ENCODE measurements at regions not wholly inside any gene's neighbourhood (a gene's known extent, or its start where the extent isn't known, plus 50 kb on each side); places are given as distances from the start of the nearest gene placed in this dataset.

DNA sequence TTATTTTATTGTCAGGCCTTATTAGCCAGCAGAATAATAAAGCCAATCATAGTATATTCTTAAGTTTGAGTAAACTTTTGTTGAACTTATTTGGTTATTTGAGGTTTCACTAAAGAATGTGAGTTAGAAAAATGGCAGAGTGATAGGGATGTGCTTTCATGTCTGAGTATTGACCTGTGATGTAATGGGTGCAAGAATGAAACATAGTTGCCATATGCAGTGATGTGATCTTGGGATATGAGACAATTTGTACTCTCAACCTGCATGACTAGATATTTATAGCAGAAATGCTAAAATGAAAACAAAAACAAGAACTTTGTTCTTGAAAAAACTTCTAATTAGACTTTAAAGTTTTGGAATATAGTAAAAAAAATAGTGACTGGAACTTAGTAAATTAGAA lies 97.9 kb downstream of the DISP1 start:
- peaks cover 6% of the 10 kb centered on the region for H3K4me1 ChIP-seq
- no peaks in the 10 kb centered on the region for H3K36me3 ChIP-seq
- H3K27ac ChIP-seq: no peak overlapping the region
- TF ChIP-seq EP300 (IDR thresholded peaks at IDR 0.05) (no peak), POLR2A (IDR thresholded peaks at IDR 0.05) (no peak), POLR2AphosphoS5 (IDR thresholded peaks at IDR 0.05) (no peak)
- TF ChIP-seq, protein P1, sequence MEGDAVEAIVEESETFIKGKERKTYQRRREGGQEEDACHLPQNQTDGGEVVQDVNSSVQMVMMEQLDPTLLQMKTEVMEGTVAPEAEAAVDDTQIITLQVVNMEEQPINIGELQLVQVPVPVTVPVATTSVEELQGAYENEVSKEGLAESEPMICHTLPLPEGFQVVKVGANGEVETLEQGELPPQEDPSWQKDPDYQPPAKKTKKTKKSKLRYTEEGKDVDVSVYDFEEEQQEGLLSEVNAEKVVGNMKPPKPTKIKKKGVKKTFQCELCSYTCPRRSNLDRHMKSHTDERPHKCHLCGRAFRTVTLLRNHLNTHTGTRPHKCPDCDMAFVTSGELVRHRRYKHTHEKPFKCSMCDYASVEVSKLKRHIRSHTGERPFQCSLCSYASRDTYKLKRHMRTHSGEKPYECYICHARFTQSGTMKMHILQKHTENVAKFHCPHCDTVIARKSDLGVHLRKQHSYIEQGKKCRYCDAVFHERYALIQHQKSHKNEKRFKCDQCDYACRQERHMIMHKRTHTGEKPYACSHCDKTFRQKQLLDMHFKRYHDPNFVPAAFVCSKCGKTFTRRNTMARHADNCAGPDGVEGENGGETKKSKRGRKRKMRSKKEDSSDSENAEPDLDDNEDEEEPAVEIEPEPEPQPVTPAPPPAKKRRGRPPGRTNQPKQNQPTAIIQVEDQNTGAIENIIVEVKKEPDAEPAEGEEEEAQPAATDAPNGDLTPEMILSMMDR (IDR thresholded peaks at IDR 0.05): no peak
- no peak for DNase-seq (ENCODE audit: low spot score in 2 of 2)
- no peaks in the 10 kb centered on the region for H3K27me3 ChIP-seq
- no peaks in the 10 kb centered on the region for H3K9me3 ChIP-seq
- no peak overlapping the region for H3K4me3 ChIP-seq

DNA sequence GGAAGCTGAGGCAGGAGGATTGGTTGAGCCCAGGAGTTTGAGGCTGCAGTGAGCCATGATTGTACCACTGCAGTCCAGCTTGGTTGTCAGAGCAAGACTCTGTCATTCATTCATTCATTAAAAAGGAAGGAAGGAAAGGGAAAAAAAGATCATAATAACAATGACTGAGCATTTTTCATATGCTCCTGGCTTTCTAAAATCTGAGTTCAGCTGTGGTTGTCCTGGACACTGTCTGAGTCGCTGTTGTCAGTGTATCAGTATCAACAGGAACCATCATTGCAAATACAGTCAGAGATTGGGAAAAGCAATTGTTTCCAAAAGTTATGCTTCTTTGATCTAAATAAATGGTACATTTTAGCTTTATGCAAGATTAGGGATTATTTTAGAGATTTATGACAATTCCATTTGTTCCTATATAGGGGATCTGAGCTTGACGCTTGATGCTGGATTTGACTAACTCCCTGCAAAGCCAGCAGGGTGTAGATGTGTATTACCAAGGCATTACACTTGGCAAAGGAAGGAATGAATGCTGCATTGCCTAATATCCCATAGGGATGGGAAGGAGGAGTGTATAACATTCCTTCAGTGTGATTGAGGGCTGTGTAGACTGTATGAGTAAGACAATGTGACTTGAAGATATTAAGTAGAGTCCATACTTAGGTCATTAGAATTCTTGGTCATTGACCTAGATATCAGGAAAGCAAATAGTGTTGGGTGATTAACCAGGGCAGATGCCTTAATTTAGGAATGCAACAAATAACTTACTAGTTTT lies 100.2 kb downstream of the DISP1 start:
- Histone ChIP-seq H3K36me3 (no peaks in the 10 kb centered on the region), H3K27ac (no peak overlapping the region), H3K4me1 (peaks cover 13% of the 10 kb centered on the region), H3K9me3 (no peaks in the 10 kb centered on the region), H3K27me3 (no peaks in the 10 kb centered on the region), H3K4me3 (no peak overlapping the region)
- WGBS: 90% methylated on average over 2 of the region's 2 CpGs
- TF ChIP-seq EP300 (IDR thresholded peaks at IDR 0.05) (no peak), POLR2AphosphoS5 (IDR thresholded peaks at IDR 0.05) (no peak), POLR2A (IDR thresholded peaks at IDR 0.05) (no peak)
- TF ChIP-seq, protein P1 (IDR thresholded peaks at IDR 0.05): no peak
- DNase-seq (ENCODE audit: low spot score in 2 of 2): no peak

DNA sequence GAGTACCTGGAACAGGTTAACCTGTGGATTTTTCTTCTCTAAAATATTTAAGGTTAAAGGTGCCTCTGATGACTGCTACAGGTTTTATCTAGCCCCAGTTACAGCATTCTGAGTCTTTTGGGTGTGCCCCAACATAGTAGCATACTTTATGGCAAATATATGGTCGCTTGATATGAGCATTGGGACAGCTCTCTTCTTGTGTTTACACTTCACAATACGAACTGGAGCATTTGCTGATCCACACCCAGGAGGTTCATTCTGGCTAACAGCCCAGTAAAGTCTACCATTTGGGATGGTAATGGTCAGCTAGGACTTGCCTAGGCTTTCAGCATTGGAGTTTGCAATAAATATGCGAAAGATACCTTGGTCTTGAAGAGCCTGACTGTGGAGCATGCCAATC lies 101.3 kb downstream of the DISP1 start:
- Histone ChIP-seq H3K27ac (no peak overlapping the region), H3K4me1 (peaks cover 13% of the 10 kb centered on the region)
- 84% methylated on average over 3 of the region's 3 CpGs for WGBS

DNA sequence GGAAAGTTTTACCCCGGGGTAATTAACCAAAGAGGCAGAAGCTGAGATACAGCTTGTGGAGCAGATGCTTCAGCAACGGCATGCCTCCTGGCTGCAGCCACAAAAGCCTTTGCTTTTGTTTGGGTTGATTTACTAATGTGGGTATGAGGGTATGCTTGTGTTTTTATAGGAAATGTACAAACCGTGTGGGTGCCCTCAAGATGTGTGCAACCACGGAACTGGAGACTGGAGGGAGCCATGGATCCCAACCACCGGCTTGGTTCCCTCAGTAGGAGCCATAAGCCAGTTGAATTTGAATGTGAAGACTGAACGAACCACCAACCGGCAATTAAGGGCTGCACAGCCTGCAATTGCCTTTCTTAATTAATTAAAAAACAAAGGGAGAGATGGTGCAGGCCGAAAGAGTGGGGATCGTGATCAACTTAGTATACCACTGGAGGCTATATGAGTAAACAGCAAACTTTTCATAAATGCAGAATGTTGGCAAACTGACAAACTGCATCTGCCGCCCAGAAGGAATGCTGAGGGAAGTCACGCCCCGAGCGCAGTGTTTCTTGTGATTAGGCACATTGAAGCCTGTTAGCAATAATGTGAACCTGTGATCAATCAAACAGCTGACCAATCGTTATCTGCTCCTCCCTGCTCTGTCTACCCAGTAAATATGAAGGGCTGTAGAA lies 104.1 kb downstream of the DISP1 start:
- no peaks in the 10 kb centered on the region for H3K36me3 ChIP-seq
- H3K27me3 ChIP-seq: no peaks in the 10 kb centered on the region
- no peak overlapping the region for H3K27ac ChIP-seq
- no peak overlapping the region for H3K4me3 ChIP-seq
- no peaks in the 10 kb centered on the region for H3K9me3 ChIP-seq
- DNase-seq (ENCODE audit: low spot score in 2 of 2): no peak
- H3K4me1 ChIP-seq: peaks cover 13% of the 10 kb centered on the region
- WGBS: 43% methylated on average over 14 of the region's 14 CpGs
- TF ChIP-seq EP300 (IDR thresholded peaks at IDR 0.05) (no peak), POLR2A (IDR thresholded peaks at IDR 0.05) (no peak), POLR2AphosphoS5 (IDR thresholded peaks at IDR 0.05) (no peak)
- TF ChIP-seq, protein P1 (IDR thresholded peaks at IDR 0.05): no peak

More for the DNA sequence above, 101.3 kb downstream of the DISP1 start:
- Histone ChIP-seq H3K9me3 (no peaks in the 10 kb centered on the region), H3K27me3 (no peaks in the 10 kb centered on the region), H3K36me3 (no peaks in the 10 kb centered on the region), H3K4me3 (no peak overlapping the region)
- no peak for TF ChIP-seq POLR2A (IDR thresholded peaks at IDR 0.05)
- no peak for TF ChIP-seq EP300 (IDR thresholded peaks at IDR 0.05)
- TF ChIP-seq POLR2AphosphoS5 (IDR thresholded peaks at IDR 0.05): no peak
- TF ChIP-seq, protein P1 (IDR thresholded peaks at IDR 0.05): no peak
- no peak for DNase-seq (ENCODE audit: low spot score in 2 of 2)

DNA sequence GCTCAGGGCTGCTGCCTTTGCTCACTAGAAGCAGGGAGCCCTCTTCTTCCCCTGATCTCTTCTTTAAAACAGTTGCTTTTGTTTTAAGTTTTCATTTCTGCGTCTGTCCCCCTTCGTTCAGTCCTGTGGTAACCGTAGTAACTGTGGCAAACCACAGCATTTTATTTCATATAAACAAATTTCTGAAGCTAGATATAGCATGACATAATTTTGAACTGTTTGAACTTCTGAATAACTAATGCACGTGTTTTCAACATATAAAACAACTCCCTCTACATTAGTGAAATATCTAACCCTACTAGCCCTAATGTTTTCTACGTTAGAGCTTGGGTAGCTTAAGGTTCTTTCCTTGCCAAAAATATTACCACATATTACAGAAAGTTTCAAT lies 104.6 kb downstream of the DISP1 start:
- Histone ChIP-seq H3K27ac (no peak overlapping the region), H3K27me3 (no peaks in the 10 kb centered on the region)

More for the DNA sequence above, 104.6 kb downstream of the DISP1 start:
- WGBS: 55% methylated on average over 5 of the region's 5 CpGs
- no peaks in the 10 kb centered on the region for H3K9me3 ChIP-seq
- no peak for DNase-seq (ENCODE audit: low spot score in 2 of 2)
- peaks cover 13% of the 10 kb centered on the region for H3K4me1 ChIP-seq
- H3K4me3 ChIP-seq: no peak overlapping the region
- no peaks in the 10 kb centered on the region for H3K36me3 ChIP-seq
- TF ChIP-seq POLR2A (IDR thresholded peaks at IDR 0.05): no peak
- no peak for TF ChIP-seq EP300 (IDR thresholded peaks at IDR 0.05)
- TF ChIP-seq, protein P1 (IDR thresholded peaks at IDR 0.05): no peak
- no peak for TF ChIP-seq POLR2AphosphoS5 (IDR thresholded peaks at IDR 0.05)

All from suprapubic skin (tissue), 4 donors.